ENCODE measurements at regions not wholly inside any gene's neighbourhood (a gene's known extent, or its start where the extent isn't known, plus 50 kb on each side); places are given as distances from the start of the nearest gene placed in this dataset.
"Not testable (repeated sequence)": the region's sequence is repeated elsewhere in the genome, so short reads cannot be mapped to it uniquely, and the experiment has no call there.

GRCh38 chr21:27362249-27362648, 395.4 kb upstream of the ADAMTS5 start:
- H3K4me3 ChIP-seq: no peak overlapping the region
- H3K27ac ChIP-seq: no peak overlapping the region
- ATAC-seq (ENCODE audit: insufficient number of reproducible peaks, low FRiP score, low read depth): no peak
- no peaks in the 10 kb centered on the region for H3K4me1 ChIP-seq (ENCODE audit: control insufficient read depth in 1 of 2, low read depth in 2 of 2)
- no peaks in the 10 kb centered on the region for H3K27me3 ChIP-seq (replicated peaks; ENCODE audit: insufficient read depth)
- no peak for DNase-seq (ENCODE audit: low spot score)
- H3K9me3 ChIP-seq: no peaks in the 10 kb centered on the region
- no peak for TF ChIP-seq CTCF (IDR thresholded peaks at IDR 0.05)
- H3K36me3 ChIP-seq: no peaks in the 10 kb centered on the region

GRCh38 chr21:27359141-27359540, 392.3 kb upstream of the ADAMTS5 start:
- ATAC-seq (ENCODE audit: insufficient number of reproducible peaks, low FRiP score, low read depth): no peak
- H3K4me3 ChIP-seq: no peak overlapping the region
- H3K27me3 ChIP-seq (replicated peaks; ENCODE audit: insufficient read depth): no peaks in the 10 kb centered on the region
- no peak for TF ChIP-seq CTCF (IDR thresholded peaks at IDR 0.05)
- H3K4me1 ChIP-seq (ENCODE audit: control insufficient read depth in 1 of 2, low read depth in 2 of 2): no peaks in the 10 kb centered on the region
- H3K27ac ChIP-seq: no peak overlapping the region
- no peaks in the 10 kb centered on the region for H3K9me3 ChIP-seq
- no peak for DNase-seq (ENCODE audit: low spot score)
- H3K36me3 ChIP-seq: no peaks in the 10 kb centered on the region

GRCh38 chr21:27352885-27353284, 386.0 kb upstream of the ADAMTS5 start:
- no peak overlapping the region for H3K27ac ChIP-seq

GRCh38 chr21:27346041-27346448, 379.2 kb upstream of the ADAMTS5 start:
- H3K9me3 ChIP-seq: no peaks in the 10 kb centered on the region
- H3K27me3 ChIP-seq (replicated peaks; ENCODE audit: insufficient read depth): no peaks in the 10 kb centered on the region
- ATAC-seq (ENCODE audit: insufficient number of reproducible peaks, low FRiP score, low read depth) (no peak), DNase-seq (ENCODE audit: low spot score) (no peak)
- H3K27ac ChIP-seq: no peak overlapping the region
- no peaks in the 10 kb centered on the region for H3K36me3 ChIP-seq
- H3K4me1 ChIP-seq (ENCODE audit: control insufficient read depth in 1 of 2, low read depth in 2 of 2): no peaks in the 10 kb centered on the region
- no peak for TF ChIP-seq CTCF (IDR thresholded peaks at IDR 0.05)
- no peak overlapping the region for H3K4me3 ChIP-seq

More at GRCh38 chr21:27352885-27353284, 386.0 kb upstream of the ADAMTS5 start:
- Histone ChIP-seq H3K36me3 (no peaks in the 10 kb centered on the region), H3K27me3 (replicated peaks; ENCODE audit: insufficient read depth) (no peaks in the 10 kb centered on the region), H3K4me3 (no peak overlapping the region), H3K9me3 (no peaks in the 10 kb centered on the region), H3K4me1 (ENCODE audit: control insufficient read depth in 1 of 2, low read depth in 2 of 2) (no peaks in the 10 kb centered on the region)
- no peak for TF ChIP-seq CTCF (IDR thresholded peaks at IDR 0.05)
- ATAC-seq (ENCODE audit: insufficient number of reproducible peaks, low FRiP score, low read depth) (no peak), DNase-seq (ENCODE audit: low spot score) (no peak)

GRCh38 chr21:27339902-27340301, 373.0 kb upstream of the ADAMTS5 start:
- Histone ChIP-seq H3K4me1 (ENCODE audit: control insufficient read depth in 1 of 2, low read depth in 2 of 2) (no peaks in the 10 kb centered on the region), H3K4me3 (no peak overlapping the region), H3K36me3 (no peaks in the 10 kb centered on the region), H3K27ac (no peak overlapping the region), H3K27me3 (replicated peaks; ENCODE audit: insufficient read depth) (no peaks in the 10 kb centered on the region), H3K9me3 (no peaks in the 10 kb centered on the region)
- ATAC-seq (ENCODE audit: insufficient number of reproducible peaks, low FRiP score, low read depth) (no peak), DNase-seq (ENCODE audit: low spot score) (no peak)
- no peak for TF ChIP-seq CTCF (IDR thresholded peaks at IDR 0.05)

- H3K4me3 ChIP-seq; DNase-seq (ENCODE audit: low spot score); H3K4me1 ChIP-seq (ENCODE audit: control insufficient read depth in 1 of 2, low read depth in 2 of 2); H3K27me3 ChIP-seq (replicated peaks; ENCODE audit: insufficient read depth); H3K9me3 ChIP-seq; ATAC-seq (ENCODE audit: insufficient number of reproducible peaks, low FRiP score, low read depth); H3K27ac ChIP-seq; H3K36me3 ChIP-seq: not testable (repeated sequence)
Measured at GRCh38 chr21:27338007-27338406, 371.1 kb upstream of the ADAMTS5 start.

Data from thoracic aorta (tissue), 2 donors.